Activated naive CD4-positive, alpha-beta T cell treated with anti-CD3 and anti-CD28 coated beads, Interleukin-2, amount 50 U/mL, for 72 hours (primary cell): ENCODE measurements at regions not wholly inside any gene's neighbourhood (a gene's known extent, or its start where the extent isn't known, plus 50 kb on each side); places are given as distances from the start of the nearest gene placed in this dataset.
"Not testable (repeated sequence)": the region's sequence is repeated elsewhere in the genome, so short reads cannot be mapped to it uniquely, and the experiment has no call there.

Source experiments
- ATAC-seq, 2 donors: fragments of 150-1000 bp; cut with Tn5 transposase; 2 replicates each; pipeline ENCODE4 v1.10.0; 2021; ENCODE audit warnings: mild to moderate bottlenecking in 2 of 2, moderate library complexity in 2 of 2
- DNase-seq, 2 donors: peaks; one replicate each; pipeline ENCODE4 v3.0.0; 2021 to 2022; ENCODE audit warnings: low spot score in 2 of 2
- H3K27ac Mint-ChIP-seq, 2 donors: one replicate each; pipeline ENCODE4 v1.8.0; 2022; ENCODE audit warnings: mild to moderate bottlenecking in 2 of 2, mixed read lengths in 2 of 2
- H3K36me3 Mint-ChIP-seq, 2 donors: one replicate each; pipeline ENCODE4 v1.8.0; 2022; ENCODE audit warnings: mixed read lengths in 2 of 2
- H3K9me3 Mint-ChIP-seq, 2 donors: one replicate each; pipeline ENCODE4 v1.8.0; 2022; ENCODE audit warnings: mixed read lengths in 2 of 2

- no peak overlapping the region for H3K27ac Mint-ChIP-seq
- ATAC-seq (no peak), DNase-seq (no peak)
- H3K9me3 Mint-ChIP-seq: peaks cover 6% of the 10 kb centered on the region in 2 donors
- peaks cover 0 to 4% of the 10 kb centered on the region in 2 donors for H3K36me3 Mint-ChIP-seq
These were observed 77.0 kb downstream of the SOX1 start for GRCh38 chr13:112143753-112144615.

GRCh38 chr13:112144616-112145550, 77.9 kb downstream of the SOX1 start:
- Mint-ChIP-seq H3K9me3 (peaks cover 7% of the 10 kb centered on the region in 2 donors), H3K27ac (no peak overlapping the region), H3K36me3 (peaks cover 0 to 5% of the 10 kb centered on the region in 2 donors)
- no peak for ATAC-seq
- DNase-seq: no peak

GRCh38 chr13:112145551-112146360, 78.8 kb downstream of the SOX1 start:
- ATAC-seq (no peak), DNase-seq (no peak)
- Mint-ChIP-seq H3K9me3 (peaks cover 7% of the 10 kb centered on the region in 2 donors), H3K36me3 (peaks cover 0 to 5% of the 10 kb centered on the region in 2 donors), H3K27ac (no peak overlapping the region)

GRCh38 chr13:112150352-112150751, 83.4 kb downstream of the SOX1 start:
- no peak for ATAC-seq
- no peak overlapping the region for H3K27ac Mint-ChIP-seq

GRCh38 chr13:112152846-112153245, 85.9 kb downstream of the SOX1 start:
- ATAC-seq: no peak
- no peak overlapping the region for H3K27ac Mint-ChIP-seq
- H3K36me3 Mint-ChIP-seq: peaks cover 0 to 5% of the 10 kb centered on the region in 2 donors
- H3K9me3 Mint-ChIP-seq: peaks cover 7% of the 10 kb centered on the region in 2 donors
- DNase-seq: no peak

More at GRCh38 chr13:112150352-112150751, 83.4 kb downstream of the SOX1 start:
- Mint-ChIP-seq H3K36me3 (peaks cover 0 to 5% of the 10 kb centered on the region in 2 donors), H3K9me3 (peaks cover 7% of the 10 kb centered on the region in 2 donors)
- DNase-seq: no peak

GRCh38 chr13:112153364-112153763, 86.4 kb downstream of the SOX1 start:
- DNase-seq (no peak), ATAC-seq (no peak)
- H3K36me3 Mint-ChIP-seq: peaks cover 0 to 5% of the 10 kb centered on the region in 2 donors
- peaks cover 7% of the 10 kb centered on the region in 2 donors for H3K9me3 Mint-ChIP-seq
- no peak overlapping the region for H3K27ac Mint-ChIP-seq

GRCh38 chr13:112153846-112154245, 86.9 kb downstream of the SOX1 start:
- DNase-seq: no peak
- Mint-ChIP-seq H3K36me3 (peaks cover 0 to 2% of the 10 kb centered on the region in 2 donors), H3K9me3 (peaks cover 2 to 3% of the 10 kb centered on the region in 2 donors), H3K27ac (no peak overlapping the region)
- ATAC-seq: no peak

DNA sequence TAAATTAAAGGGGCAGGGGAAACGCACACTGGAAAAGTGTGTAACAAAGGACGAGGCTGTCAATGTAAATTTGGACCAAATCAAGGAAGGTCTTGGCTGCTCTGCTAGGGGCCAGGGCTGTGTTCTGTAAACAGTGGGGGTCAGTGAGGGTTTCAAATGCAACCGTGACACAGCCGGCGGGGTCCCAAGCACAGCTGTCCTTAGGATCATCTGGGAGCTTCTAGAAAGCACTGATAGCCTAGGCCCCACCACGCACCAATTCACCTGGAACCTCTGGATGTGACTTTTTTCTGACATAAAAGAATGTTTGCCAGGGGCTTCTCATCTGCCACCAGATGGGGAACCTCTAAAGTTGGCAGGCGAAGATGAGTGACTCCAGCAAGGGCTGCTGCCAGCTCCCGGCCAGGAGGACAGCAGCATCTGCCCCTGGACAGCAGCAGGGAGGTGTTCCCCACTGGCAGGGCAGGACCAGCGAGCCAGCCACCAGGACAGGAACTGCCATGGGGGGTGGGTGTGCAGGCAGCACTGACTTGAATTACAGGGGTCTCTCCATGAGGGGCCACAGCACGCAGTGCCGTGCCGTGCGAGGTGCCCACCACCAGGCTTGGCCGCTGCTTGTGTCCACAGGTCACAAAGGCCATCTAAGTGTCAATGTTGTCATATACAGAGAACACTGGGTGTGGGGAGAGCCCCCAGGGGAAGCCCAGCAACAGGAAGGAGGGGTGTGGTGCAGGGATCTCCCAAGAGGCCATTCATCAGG, 87.5 kb downstream of the SOX1 start:
- DNase-seq (no peak), ATAC-seq (no peak)
- Mint-ChIP-seq H3K27ac (peak overlapping the region in 1 of 2 donors; percentile 44), H3K9me3 (no peaks in the 10 kb centered on the region), H3K36me3 (no peaks in the 10 kb centered on the region)

GRCh38 chr13:112158961-112159360, 92.0 kb downstream of the SOX1 start:
- ATAC-seq (no peak), DNase-seq (no peak)
- peaks cover 0 to 5% of the 10 kb centered on the region in 2 donors for H3K36me3 Mint-ChIP-seq
- no peaks in the 10 kb centered on the region for H3K9me3 Mint-ChIP-seq
- no peak overlapping the region for H3K27ac Mint-ChIP-seq

GRCh38 chr13:112159575-112160547, 92.9 kb downstream of the SOX1 start:
- peaks cover 0 to 5% of the 10 kb centered on the region in 2 donors for H3K36me3 Mint-ChIP-seq
- no peak for DNase-seq
- no peak for ATAC-seq
- H3K27ac Mint-ChIP-seq: no peak overlapping the region
- H3K9me3 Mint-ChIP-seq: no peaks in the 10 kb centered on the region

DNA sequence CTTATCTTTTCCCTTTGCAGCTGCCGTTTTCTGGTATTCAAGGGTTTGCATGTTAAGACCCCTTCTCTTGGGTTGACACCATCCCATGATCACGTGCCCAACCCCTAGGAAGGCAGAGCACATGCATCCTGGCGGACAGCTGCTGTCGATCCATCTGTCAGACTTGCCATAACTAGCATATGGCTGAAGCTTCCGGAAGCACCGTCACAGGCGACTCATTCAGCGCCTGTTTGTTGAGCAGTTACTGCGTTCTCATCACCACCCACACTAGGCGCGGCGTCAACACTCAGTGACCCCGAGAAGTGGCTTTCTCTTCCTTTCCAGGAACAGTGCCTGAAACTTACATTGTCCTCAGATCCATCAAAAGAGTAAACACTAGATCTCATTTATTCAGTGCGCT, 93.6 kb downstream of the SOX1 start:
- Mint-ChIP-seq H3K27ac (no peak overlapping the region), H3K36me3 (peaks cover 0 to 5% of the 10 kb centered on the region in 2 donors), H3K9me3 (no peaks in the 10 kb centered on the region)
- ATAC-seq (no peak), DNase-seq (no peak)

DNA sequence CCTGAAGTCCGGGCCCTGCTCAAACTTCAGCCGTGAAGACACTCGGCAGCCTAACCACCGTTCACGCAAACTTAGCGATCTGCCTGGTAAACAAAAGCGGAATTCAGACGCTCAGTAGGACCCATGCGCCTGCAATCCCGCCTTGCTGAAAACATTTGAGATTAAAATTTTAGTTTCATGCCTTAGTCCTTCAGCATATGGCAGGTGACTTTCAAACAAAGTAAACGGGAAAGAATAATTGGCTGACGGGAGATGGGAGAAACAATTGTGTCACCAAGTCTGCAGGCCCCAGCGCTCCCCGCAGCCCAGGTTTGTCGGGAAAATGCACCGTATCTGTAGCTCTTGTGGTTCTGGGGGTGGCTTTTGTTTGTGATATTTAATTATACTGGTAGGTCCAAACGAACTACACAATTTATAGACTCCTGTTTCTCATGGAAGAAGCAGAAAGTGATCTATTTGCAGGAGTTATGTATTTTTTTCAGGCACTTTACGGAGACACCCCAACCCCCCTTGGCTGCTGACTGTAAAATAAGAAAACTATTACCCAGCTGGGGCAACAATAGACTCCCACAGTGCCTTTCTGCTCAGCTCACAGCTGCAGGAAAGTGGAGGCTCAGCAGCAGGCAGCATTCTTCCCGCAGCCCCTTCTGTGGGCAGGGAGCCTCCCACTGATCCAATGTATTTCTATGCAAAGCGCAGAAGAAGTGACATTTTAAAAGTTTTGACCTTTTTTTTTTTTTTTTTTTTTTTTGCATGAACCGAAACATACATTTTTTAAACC, 94.8 kb downstream of the SOX1 start:
- ATAC-seq: no peak
- H3K36me3 Mint-ChIP-seq: peaks cover 0 to 5% of the 10 kb centered on the region in 2 donors
- DNase-seq: no peak
- H3K9me3 Mint-ChIP-seq: no peaks in the 10 kb centered on the region
- H3K27ac Mint-ChIP-seq: no peak overlapping the region

DNA sequence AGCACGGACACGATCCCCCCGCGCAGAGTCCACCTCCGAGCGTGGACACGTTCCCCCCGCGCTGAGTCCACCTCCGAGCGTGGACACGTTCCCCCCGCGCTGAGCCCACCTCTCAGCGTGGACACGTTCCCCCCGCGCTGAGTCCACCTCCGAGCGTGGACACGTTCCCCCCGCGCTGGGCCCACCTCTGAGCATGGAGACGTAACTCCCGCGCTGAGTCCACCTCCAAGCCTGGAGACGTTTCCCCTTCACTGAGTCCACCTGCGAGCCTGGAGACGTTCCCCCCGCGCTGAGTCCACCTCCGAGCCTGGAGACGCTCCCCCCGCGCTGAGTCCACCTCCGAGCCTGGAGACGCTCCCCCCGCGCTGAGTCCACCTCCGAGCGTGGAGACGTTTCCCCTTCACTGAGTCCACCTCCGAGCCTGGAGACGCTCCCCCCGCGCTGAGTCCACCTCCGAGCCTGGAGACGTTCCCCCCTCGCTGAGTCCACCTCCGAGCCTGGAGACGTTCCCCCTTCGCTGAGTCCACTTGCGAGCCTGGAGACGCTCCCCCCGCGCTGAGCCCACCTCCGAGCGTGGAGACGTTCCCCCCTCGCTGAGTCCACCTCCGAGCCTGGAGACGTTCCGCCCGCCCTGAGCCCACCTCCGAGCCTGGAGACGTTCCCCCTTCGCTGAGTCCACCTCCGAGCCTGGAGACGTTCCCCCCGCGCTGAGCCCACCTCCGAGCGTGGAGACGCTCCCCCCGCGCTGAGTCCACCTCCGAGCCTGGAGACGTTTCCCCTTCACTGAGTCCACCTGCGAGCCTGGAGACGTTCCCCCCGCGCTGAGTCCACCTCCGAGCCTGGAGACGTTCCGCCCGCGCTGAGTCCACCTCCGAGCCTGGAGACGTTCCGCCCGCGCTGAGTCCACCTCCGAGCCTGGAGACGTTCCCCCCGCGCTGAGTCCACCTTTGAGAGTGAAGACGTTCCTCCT, 97.0 kb downstream of the SOX1 start:
- not testable (repeated sequence) for H3K36me3 Mint-ChIP-seq, H3K27ac Mint-ChIP-seq, H3K9me3 Mint-ChIP-seq, ATAC-seq, DNase-seq
